H9 (cell line): ENCODE measurements at regions not wholly inside any gene's neighbourhood (a gene's known extent, or its start where the extent isn't known, plus 50 kb on each side); places are given as distances from the start of the nearest gene placed in this dataset.
A peak's percentile ranks its signal among the peaks of the same experiment; 100 is the strongest.

Experiments used
- DNase-seq: peaks from one replicate; pipeline ENCODE4 v3.0.0-alpha.2; 2017
- H2AFZ ChIP-seq: one replicate; pipeline ENCODE4 v1.6.1; 2013; ENCODE audit warnings: mild to moderate bottlenecking, low read length, control low read depth, moderate library complexity
- H2AK5ac ChIP-seq: 2 replicates; pipeline ENCODE4 v1.6.1; 2013; ENCODE audit warnings: low read length, control low read depth, mixed read lengths; ENCODE audit not compliant: insufficient read length
- H2BK120ac ChIP-seq: one replicate; pipeline ENCODE4 v1.6.1; 2013; ENCODE audit warnings: low read depth, mild to moderate bottlenecking, low read length, control low read depth, inconsistent platforms; ENCODE audit not compliant: poor library complexity, severe bottlenecking
- H2BK12ac ChIP-seq: 2 replicates; pipeline ENCODE4 v1.6.1; 2013; ENCODE audit warnings: low read length, control low read depth, mixed read lengths, low read depth; ENCODE audit not compliant: insufficient read length
- H2BK15ac ChIP-seq: 2 replicates; pipeline ENCODE4 v1.6.1; 2013; ENCODE audit warnings: low read depth, low read length, control low read depth
- H2BK20ac ChIP-seq: one replicate; pipeline ENCODE4 v1.6.1; 2013; ENCODE audit warnings: low read depth, mild to moderate bottlenecking, low read length, control low read depth, inconsistent platforms; ENCODE audit not compliant: poor library complexity, severe bottlenecking
- H2BK5ac ChIP-seq: 2 replicates; pipeline ENCODE4 v1.6.1; 2013; ENCODE audit warnings: low read length, control low read depth, mixed read lengths; ENCODE audit not compliant: insufficient read length
- H3K14ac ChIP-seq: 2 replicates; pipeline ENCODE4 v1.6.1; 2013; ENCODE audit warnings: low read length, control low read depth; ENCODE audit not compliant: insufficient read depth
- H3K18ac ChIP-seq: 2 replicates; pipeline ENCODE4 v1.6.1; 2013; ENCODE audit warnings: low read depth, mild to moderate bottlenecking, mixed read lengths, low read length, control low read depth; ENCODE audit not compliant: insufficient read length
- H3K23ac ChIP-seq: 2 replicates; pipeline ENCODE4 v1.6.1; 2013; ENCODE audit warnings: low read length, control low read depth, mixed read lengths, low read depth; ENCODE audit not compliant: insufficient read length
- H3K23me2 ChIP-seq: 2 replicates; pipeline ENCODE4 v1.6.1; 2013; ENCODE audit warnings: low read depth, mild to moderate bottlenecking, mixed read lengths, low read length, control low read depth; ENCODE audit not compliant: insufficient read length, poor library complexity, severe bottlenecking
- H3K27ac ChIP-seq: 2 replicates; pipeline ENCODE4 v1.5.1; 2013; ENCODE audit warnings: low read length, control low read depth, mixed read lengths, low read depth; ENCODE audit not compliant: insufficient read length
- H3K27me3 ChIP-seq: 2 replicates; pipeline ENCODE4 v1.6.1; 2013; ENCODE audit warnings: low read length, control low read depth, inconsistent platforms; ENCODE audit not compliant: insufficient read depth
- H3K4ac ChIP-seq: 2 replicates; pipeline ENCODE4 v1.6.1; 2013; ENCODE audit warnings: low read depth, mild to moderate bottlenecking, control low read depth, inconsistent platforms, low read length, moderate library complexity
- H3K4me1 ChIP-seq: 2 replicates; pipeline ENCODE4 v1.6.1; 2013; ENCODE audit warnings: low read length, control low read depth, inconsistent platforms; ENCODE audit not compliant: insufficient read depth
- H3K4me2 ChIP-seq: 2 replicates; pipeline ENCODE4 v1.6.1; 2013; ENCODE audit warnings: low read length, control low read depth, mixed read lengths; ENCODE audit not compliant: insufficient read length, insufficient read depth
- H3K56ac ChIP-seq: 2 replicates; pipeline ENCODE4 v1.6.1; 2013; ENCODE audit warnings: low read depth, mild to moderate bottlenecking, mixed read lengths, low read length, control low read depth; ENCODE audit not compliant: insufficient read length
- H3K79me1 ChIP-seq: 2 replicates; pipeline ENCODE4 v1.6.1; 2013; ENCODE audit warnings: low read depth, mild to moderate bottlenecking, moderate library complexity, low read length, control low read depth, inconsistent platforms; ENCODE audit not compliant: insufficient read depth, poor library complexity, severe bottlenecking
- H3K79me2 ChIP-seq: 2 replicates; pipeline ENCODE4 v1.6.1; 2013; ENCODE audit warnings: low read length, control low read depth, inconsistent platforms; ENCODE audit not compliant: insufficient read depth
- H3K9ac ChIP-seq: 2 replicates; pipeline ENCODE4 v1.6.1; 2013; ENCODE audit warnings: low read length, control low read depth, mixed read lengths; ENCODE audit not compliant: insufficient read length; ENCODE audit errors: extremely low read depth
- H3K9me3 ChIP-seq: one replicate; pipeline ENCODE4 v1.6.1; 2013; ENCODE audit warnings: low read depth, low read length, inconsistent platforms; ENCODE audit not compliant: control insufficient read depth
- H3T11ph ChIP-seq: one replicate; pipeline ENCODE4 v1.6.1; 2013; ENCODE audit warnings: mild to moderate bottlenecking, low read length, control low read depth, inconsistent platforms
- H4K20me1 ChIP-seq: one replicate; pipeline ENCODE4 v1.6.1; 2013; ENCODE audit not compliant: control insufficient read depth, insufficient read length, insufficient read depth
- H4K5ac ChIP-seq: 2 replicates; pipeline ENCODE4 v1.6.1; 2013; ENCODE audit warnings: low read depth, mild to moderate bottlenecking, mixed read lengths, low read length, control low read depth; ENCODE audit not compliant: insufficient read length
- H4K8ac ChIP-seq: replicated peaks from 2 replicates; pipeline ENCODE4 v1.6.1; 2013; ENCODE audit warnings: low read length, control low read depth, mixed read lengths, low read depth; ENCODE audit not compliant: insufficient read length
- H4K91ac ChIP-seq: 2 replicates; pipeline ENCODE4 v1.6.1; 2013; ENCODE audit warnings: low read depth, mild to moderate bottlenecking, moderate library complexity, mixed read lengths, low read length, control low read depth; ENCODE audit not compliant: insufficient read length
- H3K27ac Mint-ChIP-seq, 3 experiments: 2 replicates in 2 of 3; 3 replicates in 1 of 3; pipeline ENCODE4 v1.8.0; 2020 to 2021; ENCODE audit warnings: mixed read lengths in 3 of 3, mild to moderate bottlenecking in 1 of 3, moderate library complexity in 1 of 3
- H3K27me3 Mint-ChIP-seq: 2 replicates; pipeline ENCODE4 v1.8.0; 2021; ENCODE audit warnings: low read depth, mild to moderate bottlenecking, moderate library complexity, mixed read lengths
- H3K36me3 Mint-ChIP-seq, 3 experiments: 2 replicates in 2 of 3; 3 replicates in 1 of 3; pipeline ENCODE4 v1.8.0; 2020 to 2021; ENCODE audit warnings: low read depth in 3 of 3, mixed read lengths in 3 of 3; ENCODE audit not compliant: insufficient read depth in 1 of 3
- H3K4me1 Mint-ChIP-seq, 2 experiments: 2 replicates each; pipeline ENCODE4 v1.8.0; 2020; ENCODE audit warnings: mixed read lengths in 2 of 2
- H3K4me3 Mint-ChIP-seq, 2 experiments: 2 replicates in 1 of 2; 3 replicates in 1 of 2; pipeline ENCODE4 v1.8.0; 2020 to 2021; ENCODE audit warnings: mild to moderate bottlenecking in 2 of 2, mixed read lengths in 2 of 2, moderate library complexity in 1 of 2
- H3K9me3 Mint-ChIP-seq, 2 experiments: 2 replicates in 1 of 2; 3 replicates in 1 of 2; pipeline ENCODE4 v1.8.0; 2020; ENCODE audit warnings: mild to moderate bottlenecking in 2 of 2, mixed read lengths in 2 of 2, moderate library complexity in 1 of 2
- WGBS: extraction: QIAGEN DNeasy Blood & Tissue Kit; methylation state at CpG from one replicate; pipeline ENCODE4 v1.1.7; 2013; ENCODE audit warnings: missing lambda C conversion rate, low lambda C conversion rate, mixed read lengths; ENCODE audit not compliant: insufficient read length; ENCODE audit errors: extremely low coverage; 5-methylcytosine and 5-hydroxymethylcytosine counted together
- TF ChIP-seq, protein P1 (sequence below): fragments of 200-600 bp; sonication (generic); conservative IDR thresholded peaks from 3 replicates; pipeline ENCODE4 v1.8.0; 2021; ENCODE audit warnings: antibody characterized with exemption, mild to moderate bottlenecking

GRCh38 chr22:49303061-49303735 lies 524.5 kb downstream of the BRD1 start:
- Histone ChIP-seq H2BK12ac (no peak overlapping the region), H4K91ac (no peak overlapping the region), H2BK20ac (no peak overlapping the region), H3K4ac (no peak overlapping the region), H2BK5ac (no peak overlapping the region), H2BK120ac (no peak overlapping the region), H3K4me2 (no peak overlapping the region), H3K14ac (no peak overlapping the region), H4K5ac (no peak overlapping the region), H3K56ac (no peak overlapping the region), H3K27ac (no peak overlapping the region), H3T11ph (no peak overlapping the region), H2AFZ (no peak overlapping the region), H3K23ac (no peak overlapping the region), H3K4me1 (no peaks in the 10 kb centered on the region), H3K23me2 (no peaks in the 10 kb centered on the region), H3K27me3 (no peaks in the 10 kb centered on the region; the same call in 1 of the 2 replicates), H4K8ac (no peak overlapping the region), H3K9ac (no peak overlapping the region), H2BK15ac (no peak overlapping the region), H3K79me1 (no peaks in the 10 kb centered on the region), H2AK5ac (no peak overlapping the region), H4K20me1 (no peaks in the 10 kb centered on the region), H3K9me3 (no peaks in the 10 kb centered on the region), H3K79me2 (no peaks in the 10 kb centered on the region), H3K18ac (no peak overlapping the region)
- peak; percentile 12 for DNase-seq
- Mint-ChIP-seq H3K27me3 (peaks cover 11% of the 10 kb centered on the region), H3K4me3 (no peak overlapping the region), H3K36me3 (no peaks in the 10 kb centered on the region), H3K27ac (peak overlapping the region in 1 of 3 experiments; percentile 74; a peak in 2 of 7 replicates), H3K4me1 (no peaks in the 10 kb centered on the region; a peak in 2 of 4 replicates), H3K9me3 (no peaks in the 10 kb centered on the region; a peak in 1 of 5 replicates)
- TF ChIP-seq, protein P1, sequence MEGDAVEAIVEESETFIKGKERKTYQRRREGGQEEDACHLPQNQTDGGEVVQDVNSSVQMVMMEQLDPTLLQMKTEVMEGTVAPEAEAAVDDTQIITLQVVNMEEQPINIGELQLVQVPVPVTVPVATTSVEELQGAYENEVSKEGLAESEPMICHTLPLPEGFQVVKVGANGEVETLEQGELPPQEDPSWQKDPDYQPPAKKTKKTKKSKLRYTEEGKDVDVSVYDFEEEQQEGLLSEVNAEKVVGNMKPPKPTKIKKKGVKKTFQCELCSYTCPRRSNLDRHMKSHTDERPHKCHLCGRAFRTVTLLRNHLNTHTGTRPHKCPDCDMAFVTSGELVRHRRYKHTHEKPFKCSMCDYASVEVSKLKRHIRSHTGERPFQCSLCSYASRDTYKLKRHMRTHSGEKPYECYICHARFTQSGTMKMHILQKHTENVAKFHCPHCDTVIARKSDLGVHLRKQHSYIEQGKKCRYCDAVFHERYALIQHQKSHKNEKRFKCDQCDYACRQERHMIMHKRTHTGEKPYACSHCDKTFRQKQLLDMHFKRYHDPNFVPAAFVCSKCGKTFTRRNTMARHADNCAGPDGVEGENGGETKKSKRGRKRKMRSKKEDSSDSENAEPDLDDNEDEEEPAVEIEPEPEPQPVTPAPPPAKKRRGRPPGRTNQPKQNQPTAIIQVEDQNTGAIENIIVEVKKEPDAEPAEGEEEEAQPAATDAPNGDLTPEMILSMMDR = no peak
- WGBS = no CpG with 5 or more reads among the region's 17 CpGs
